Ramos (cell line): ENCODE measurements at regions not wholly inside any gene's neighbourhood (a gene's known extent, or its start where the extent isn't known, plus 50 kb on each side); places are given as distances from the start of the nearest gene placed in this dataset.
"Not testable (repeated sequence)": the region's sequence is repeated elsewhere in the genome, so short reads cannot be mapped to it uniquely, and the experiment has no call there.

ENCODE experiments used
- in situ Hi-C: fragments of 300-500 bp; cut with MboI; formaldehyde crosslinking; loops from one replicate; pipeline ENCODE4 v1.14.3; 2022; ENCODE audit warnings: low sequenced_read_pairs; ENCODE audit not compliant: unreplicated experiment

DNA sequence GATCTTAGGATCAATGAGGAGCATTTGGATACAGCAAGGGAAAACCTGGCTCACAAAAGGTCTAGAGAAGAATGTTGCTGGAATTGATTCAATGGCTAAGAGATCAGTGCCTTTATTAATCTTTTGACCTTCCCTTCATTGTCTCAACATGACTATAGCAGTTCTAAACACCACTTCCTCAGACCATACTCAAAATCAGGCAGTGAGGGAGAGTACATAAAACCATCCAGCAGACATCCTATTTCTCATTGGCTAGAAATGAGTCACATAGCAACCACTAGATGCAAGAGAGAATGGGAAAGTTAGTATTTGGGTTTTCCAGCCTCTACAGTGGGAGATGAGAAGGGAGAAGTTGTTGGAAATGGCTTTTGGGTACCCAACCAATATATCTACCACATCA lies 151.4 kb upstream of the NUDT4 start:
- in situ Hi-C loops: no loop called here

DNA sequence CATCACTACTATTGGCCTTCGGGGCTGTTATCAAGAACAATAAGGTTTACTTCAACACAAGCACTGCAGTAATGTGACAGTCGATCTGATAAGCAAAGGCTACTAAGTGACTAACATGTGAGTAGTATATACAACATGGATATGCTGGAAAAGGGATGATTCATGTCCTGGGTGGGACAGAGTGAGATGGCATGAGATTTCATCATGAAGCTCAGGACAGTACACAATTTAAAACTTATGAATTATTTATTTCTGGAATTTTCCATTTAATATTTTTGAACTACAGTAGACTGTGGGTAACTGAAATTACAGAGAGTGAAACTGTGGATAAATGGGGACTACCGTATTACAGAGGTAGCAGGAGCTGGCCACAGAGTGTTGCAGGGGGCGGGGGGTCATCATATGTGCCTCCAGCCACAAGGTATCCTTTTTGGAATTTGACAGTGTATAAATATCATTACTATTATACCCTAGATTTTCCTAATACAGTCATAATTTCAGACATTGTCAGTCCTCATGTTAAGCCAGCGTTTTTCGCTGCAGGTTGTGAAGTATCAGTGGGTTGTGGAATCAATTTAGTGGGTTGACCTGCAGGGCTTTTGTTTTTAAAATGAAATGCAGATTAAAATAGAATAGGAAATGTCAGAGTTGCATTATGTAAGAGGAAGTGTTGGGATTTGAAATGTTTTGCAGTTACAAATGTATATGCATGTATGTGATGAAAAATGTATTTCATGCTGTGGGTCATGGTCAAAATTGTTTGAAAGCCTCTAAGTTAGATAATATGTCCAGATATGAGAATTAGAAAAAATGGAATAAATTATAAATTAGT lies 148.0 kb upstream of the NUDT4 start:
- in situ Hi-C loops: no loop called here

DNA sequence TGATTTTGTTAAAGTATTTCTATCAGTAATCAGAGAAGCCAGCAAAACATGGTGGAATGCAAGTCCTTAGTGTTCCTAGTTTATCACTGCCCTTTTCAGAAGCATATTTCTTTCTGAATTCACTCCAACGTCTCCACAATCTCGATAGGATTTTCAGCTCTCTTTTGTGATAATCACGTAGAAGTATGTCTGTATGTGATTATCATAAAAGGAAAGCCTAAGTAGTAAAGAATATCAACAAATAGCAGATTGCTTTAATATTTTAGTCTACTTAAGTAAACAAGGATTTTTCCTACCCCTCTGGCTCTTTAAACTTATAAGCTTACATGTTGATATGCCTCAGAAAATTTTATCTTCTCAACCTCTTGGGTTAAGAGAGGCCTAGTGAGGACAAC lies 147.4 kb upstream of the NUDT4 start:
- in situ Hi-C loops: no loop called here

DNA sequence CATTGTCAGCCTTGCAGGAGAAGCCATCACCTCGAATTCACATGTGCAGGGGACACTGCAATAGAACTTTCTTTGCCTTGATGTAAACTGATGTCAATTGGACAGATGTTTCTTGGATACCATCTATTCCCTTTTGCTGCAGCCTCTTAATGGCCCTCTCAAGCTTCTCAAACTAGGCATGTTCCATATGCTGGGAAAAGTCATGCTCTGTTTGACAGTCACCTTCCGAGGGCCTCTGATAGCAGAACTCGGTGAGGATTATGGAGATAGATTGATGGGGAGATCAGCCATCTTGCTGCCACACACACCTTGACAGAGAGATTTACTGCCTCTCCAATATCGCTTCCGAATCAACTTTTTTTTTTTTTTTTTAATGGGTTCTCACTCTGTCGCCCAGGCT lies 145.8 kb upstream of the NUDT4 start:
- in situ Hi-C loops: no loop called here

DNA sequence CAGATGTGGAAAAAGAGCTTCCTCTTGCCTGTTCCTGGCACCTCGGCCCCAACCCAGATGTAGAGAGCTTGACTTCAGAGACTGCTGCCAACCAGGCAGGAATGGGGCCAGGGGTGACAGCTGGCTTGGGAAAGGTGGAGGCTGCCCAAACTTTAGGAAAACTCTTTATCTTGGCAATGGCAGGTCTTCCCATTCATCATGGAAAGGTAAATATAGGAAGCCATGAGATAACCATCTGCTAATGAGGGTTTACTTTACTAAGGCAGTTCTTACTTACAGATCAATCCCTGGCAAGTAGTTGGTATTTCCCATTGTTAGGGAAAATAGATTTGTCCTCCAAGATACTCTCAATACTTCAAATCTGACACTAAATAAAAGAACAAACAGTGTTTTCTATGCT lies 143.1 kb upstream of the NUDT4 start:
- in situ Hi-C loops: no loop called here

DNA sequence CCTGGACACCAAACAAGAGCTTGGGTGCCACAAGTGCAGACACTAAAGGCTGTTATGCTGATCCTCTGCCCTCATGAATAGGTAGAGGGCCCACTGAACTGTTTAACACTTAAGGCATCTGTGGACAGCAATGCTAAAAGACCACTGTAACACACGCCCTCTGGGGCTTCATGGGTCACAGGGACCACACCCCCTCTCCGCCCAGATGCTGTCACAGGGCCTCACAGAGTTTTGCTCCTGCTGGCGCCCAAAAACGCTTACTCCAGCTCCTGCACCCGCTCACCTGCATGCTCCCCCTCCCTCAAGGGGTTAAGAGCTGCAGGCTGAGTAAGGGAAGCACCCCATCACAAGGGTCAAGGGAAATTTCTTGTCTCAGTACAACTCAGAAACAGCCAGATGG lies 141.8 kb upstream of the NUDT4 start:
- in situ Hi-C loops: no loop called here

DNA sequence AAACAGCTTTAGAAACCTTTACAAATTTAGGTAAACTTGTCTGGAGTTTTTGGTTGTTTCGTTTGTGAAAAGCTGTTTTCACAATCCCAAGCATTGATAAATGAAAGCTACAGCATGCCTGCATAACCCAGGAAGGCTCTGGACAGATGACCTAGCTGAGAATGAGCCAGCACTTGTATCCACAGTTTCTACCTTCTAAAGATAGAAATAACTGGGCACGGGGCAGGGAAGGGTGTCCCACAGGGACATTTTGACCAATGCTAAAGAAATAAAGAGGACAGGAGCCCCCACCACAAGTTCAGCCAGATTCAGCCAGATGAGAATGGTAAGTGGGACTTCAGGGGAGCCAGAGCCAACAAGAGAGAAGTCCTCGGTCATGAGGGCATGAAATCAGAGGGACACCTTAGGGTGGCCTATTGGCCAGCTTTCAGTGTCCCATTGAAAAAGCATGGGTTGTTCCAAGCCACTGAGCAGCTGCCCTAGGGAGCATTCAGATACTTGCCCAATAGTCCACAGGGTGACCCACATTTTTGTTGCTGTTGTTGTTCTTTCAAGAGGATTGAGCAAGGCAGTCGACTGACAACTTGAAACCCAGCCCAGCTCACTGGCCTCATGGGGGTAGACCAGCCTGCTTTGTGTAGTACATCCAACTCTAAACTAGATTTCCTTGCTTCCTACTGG lies 140.3 kb upstream of the NUDT4 start:
- in situ Hi-C loops: no loop called here

DNA sequence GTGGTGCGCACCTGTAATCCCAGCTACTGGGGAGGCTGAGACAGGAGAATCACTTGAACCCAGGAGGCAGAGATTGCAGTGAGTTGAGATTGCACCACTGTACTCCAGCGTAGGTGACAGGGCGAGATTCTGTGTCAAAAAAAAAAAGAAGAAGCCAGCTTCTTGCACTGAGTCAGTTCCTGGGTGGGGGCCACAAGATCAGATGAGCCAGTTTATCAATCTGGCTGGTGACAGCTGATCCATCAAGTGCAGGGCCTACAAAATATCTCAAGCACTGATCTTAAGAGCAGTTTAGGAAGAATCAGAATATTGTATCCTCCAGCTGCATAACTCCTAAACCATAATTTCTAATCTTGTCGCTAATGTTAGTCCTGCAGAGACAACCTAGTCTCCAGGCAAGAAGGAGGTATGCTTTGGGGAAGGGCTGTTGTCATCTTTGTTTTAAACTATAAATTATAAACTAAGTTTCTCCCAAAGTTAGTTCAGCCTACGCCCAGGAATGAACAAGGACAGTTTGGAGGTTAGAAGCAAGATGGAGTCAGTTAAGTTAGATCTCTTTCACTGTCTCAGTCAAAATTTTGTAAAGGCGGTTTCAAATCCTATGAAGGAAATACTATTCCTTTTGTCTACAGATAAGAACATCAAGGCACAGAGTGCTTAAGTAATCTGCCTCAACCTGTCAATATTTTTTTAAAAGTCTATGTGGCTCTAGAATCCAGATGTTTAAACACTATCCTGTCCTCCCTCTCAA lies 139.0 kb upstream of the NUDT4 start:
- in situ Hi-C loops: not testable (repeated sequence)

DNA sequence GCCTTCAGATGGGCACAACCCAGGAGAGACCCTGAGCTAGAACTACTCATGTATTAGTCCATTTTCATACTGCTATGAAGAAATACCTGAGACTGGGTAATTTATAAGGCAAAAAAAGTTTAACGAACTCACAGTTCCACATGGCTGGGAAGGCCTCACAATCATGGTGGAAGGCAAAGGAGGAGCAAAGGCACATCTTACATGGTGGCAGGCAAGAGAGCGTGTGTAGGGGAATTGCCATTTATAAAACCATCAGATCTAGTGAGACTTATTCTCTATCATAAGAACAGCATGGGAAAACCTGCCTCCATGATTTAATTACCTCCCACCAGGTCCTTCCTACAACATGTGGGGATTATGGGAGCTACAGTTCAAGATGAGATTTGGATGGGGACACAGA lies 137.9 kb upstream of the NUDT4 start:
- in situ Hi-C loops: not testable (repeated sequence)

DNA sequence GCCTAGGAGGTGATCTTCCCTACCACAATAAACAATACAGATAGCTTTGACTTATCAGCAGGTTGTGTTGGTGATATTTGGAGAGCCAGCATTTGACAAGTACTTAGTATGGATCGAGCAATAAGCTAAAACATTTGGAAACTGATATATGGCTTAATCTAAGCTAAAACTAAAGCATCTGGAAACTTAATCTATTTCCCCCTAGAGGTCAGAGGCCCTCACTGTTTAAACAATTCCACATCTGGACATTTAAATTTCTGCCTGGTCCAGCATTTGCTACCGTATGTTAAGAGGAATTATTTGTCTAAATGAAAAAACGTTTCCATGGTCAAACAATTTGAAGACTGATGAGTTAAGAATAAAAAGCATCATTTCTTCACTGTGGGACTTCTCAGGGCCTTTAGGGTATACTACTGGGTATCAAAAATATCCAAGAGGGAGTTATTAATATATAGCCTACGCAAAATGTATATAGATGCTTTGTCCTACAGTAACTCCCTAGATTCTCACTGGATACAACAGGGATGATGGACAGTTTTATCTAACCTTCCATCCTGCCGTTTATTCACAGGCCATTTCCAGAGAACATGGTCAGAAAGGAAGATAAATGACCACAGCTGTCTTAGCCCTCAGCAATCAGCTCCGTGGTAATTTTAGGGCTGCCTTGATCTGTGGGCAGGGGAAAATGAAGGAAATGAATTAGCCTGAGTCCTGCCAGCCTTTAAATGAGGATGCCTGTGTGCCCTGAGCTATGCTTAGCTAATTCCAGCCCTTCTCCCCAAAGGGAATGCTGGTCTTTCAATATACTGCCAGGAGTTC lies 135.4 kb upstream of the NUDT4 start:
- in situ Hi-C loops: no loop called here

DNA sequence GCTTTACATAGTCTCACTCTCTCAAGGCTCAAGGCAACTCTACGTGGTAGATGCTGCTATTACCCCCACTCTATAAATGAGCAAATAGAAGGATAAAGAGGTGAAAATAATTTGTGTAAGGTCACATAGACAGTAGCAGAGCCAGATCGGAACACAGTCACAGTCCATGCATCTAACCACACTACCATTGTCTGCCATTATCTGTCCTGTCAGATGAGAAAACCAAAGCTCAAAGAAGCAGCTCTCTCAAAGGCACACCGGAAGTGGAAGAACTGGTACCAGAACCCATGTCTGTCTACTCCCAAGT lies 134.4 kb upstream of the NUDT4 start:
- in situ Hi-C loops: no loop called here

DNA sequence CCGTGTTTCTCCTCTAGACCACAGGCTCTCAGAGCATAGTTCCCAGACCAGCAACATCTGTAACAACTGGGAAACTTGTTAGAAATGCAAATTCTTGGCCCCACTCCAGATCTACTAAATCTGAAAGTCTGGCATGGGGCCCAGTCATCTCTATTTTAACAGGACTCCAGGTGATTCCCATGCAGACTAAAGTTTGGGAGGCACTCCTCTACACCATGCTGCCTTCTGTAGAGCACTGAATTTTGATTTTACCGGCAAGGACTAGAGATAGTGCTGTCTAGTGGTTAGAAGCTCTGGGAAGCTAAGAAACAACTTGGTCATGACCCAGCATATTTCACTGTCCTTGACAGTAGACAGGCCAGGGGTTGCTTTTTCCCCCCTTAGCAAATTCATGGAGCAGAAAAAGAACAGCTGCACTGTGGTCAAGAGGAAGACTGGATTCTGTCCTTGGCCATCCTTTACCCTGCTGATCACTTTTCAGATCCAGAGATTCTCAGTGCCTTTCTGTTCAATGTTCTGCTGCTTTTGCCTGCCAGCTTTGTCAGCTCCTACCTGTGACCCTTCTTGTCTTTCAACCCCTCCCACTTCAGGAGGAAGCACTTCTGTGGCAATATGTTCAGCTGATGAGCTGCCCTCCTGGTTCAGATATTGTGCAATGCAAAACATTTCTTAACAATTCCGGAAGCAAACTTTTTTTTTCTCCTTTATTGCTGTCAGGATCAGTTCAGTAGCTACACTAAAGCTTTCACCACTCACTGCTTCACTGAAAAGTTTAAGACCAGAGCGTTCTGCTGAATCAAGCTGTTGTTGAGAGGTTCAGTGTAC lies 133.8 kb upstream of the NUDT4 start:
- in situ Hi-C loops: no loop called here

DNA sequence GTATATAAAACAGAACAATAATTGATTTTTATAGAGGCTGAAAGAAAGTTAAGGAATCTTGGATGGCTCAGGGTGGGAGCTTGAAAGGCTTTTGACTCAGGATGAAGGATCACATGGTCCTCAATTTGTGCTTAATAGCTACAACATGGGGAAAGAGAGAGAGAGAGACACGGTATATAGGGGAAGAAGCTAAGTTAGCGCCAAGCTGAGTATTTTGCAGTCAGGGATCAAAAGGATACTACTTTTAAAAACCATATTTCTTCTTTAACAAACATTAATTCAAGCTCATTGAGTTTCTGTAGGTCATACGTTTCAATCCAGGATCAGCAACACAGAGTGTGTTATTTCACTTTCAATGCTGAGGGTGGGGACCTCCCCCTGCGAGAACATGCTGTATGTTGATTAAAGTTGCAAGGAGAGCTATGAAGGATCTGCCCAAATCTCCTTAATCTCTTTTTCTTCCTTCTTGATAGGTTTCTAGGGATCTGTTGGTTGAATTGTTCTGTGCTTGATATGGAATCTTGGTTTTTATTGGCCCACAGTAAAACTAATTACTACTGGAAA lies 133.1 kb upstream of the NUDT4 start:
- in situ Hi-C loops: no loop called here

DNA sequence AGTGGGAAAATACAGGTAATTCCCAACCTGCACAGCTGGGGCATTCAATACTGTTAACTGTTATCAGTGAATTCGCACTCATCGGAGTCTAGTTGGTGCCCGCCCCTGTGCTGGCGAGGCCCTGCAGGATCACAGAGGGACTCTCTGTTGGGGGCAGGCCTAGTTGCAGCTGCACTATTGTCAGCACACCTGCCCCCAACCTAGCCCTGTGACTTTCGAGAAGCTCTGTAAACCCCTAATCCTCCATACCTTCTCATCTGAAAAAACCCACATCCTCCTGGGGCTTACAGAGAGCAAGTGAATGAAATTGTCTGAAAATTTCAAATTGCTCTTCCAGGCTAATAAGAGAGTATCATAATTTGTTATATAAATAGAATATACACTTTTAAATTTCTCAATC lies 132.2 kb upstream of the NUDT4 start:
- in situ Hi-C loops: no loop called here

DNA sequence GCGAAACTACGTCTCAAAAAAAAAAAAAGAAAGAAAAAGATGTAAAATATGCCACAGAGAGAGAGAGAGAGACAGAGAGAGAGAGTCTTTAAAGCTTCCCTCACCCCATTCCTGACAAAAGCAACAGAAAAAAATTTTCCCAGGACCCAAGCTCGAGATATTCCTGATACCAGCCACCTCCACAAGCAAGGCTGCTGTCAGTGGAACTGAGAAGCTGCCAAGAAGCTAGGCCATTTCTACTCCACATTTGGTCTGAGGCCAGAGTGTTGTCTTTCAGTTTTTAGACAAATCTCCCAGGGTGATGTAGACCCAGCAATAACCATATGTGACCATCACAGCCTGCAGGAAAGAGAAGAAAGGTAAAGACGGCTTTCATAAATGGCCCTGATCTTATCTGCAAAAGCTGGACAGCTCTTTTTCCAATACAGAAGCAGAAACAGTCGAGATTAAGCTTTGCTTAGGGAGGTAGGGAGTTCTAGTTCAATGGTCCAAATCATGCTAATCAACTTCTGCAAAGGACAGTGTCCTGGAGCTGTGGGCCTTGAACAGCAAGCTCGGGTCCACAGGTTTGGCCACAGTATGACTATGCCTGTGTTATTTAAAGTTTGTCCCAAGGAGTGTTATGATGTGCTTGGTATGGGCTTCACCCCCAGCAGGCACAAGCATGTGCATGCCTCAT lies 130.3 kb upstream of the NUDT4 start:
- in situ Hi-C loops: no loop called here

DNA sequence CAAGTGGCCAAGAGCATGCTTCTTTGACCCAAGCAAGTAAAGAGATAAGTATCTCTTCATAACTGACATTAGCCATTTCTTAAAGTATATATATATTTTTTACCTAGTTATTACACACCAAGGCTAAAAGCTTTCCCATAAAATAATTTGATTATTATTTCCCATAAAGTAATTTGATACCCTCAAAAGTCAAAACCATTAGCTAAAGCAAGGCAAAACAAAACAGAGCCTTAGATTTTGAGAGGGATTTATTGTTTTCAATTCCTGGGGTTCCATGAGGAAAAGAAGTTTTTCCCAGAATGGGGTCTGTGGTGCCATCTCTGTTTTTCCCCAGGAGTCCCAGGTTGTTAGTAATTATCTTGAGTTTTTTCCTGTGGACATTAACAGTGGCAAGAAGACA lies 125.5 kb upstream of the NUDT4 start:
- in situ Hi-C loops: no loop called here

DNA sequence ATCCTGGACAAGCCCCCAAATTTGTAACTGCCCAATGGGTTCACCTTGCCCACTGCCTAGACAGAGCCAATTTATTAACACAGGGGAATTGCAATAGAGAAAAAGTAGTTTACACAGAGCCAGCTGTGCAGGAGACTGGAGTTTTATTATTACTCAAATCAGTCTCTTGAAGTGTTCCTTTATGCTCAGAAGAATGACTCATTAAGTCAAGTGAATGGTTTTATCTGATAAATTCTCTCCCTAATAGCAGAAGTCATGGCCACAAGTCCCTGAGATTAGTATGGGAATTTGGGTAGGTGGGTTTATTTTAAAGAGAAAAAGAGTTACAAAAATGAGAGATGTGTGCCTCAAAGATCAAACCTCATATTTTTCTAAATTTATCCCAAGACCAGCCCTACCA lies 122.8 kb upstream of the NUDT4 start:
- in situ Hi-C loops: no loop called here

DNA sequence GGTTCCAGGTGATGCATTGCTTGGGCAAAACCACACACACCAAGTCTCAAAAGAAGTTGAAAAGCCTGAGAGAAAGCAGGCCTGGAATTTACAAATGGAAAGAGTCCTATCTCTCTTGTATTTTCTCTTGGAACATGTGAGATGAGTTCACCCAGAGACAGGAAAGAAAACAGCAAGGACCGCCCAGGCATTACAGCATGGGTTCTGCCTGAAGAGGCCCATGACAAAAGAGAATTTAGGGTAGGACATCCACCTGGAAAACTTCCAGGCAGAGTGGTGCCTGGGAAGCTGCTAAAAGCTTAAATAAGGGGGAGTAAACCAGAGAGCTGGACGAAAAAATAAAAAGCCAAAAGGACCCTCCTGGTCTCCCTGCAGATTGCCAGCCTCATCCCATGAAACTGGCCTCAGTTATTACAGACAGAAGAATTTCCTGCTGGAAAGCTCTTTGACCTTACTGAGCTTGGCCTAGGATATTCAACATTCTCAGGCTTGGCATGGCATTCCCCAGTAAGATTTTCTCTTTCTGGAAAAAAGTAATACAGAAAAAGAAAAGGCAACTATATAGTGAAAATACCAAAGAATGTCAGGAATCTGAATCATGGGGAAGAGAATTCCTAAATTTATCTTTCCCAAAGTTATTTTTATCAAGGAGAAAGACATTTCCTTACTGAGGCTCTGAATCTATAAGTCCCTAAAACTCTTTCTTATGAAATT lies 121.3 kb upstream of the NUDT4 start:
- in situ Hi-C loops: no loop called here
